ENCODE measurements at regions not wholly inside any gene's neighbourhood (a gene's known extent, or its start where the extent isn't known, plus 50 kb on each side); places are given as distances from the start of the nearest gene placed in this dataset.

- DNase-seq (no peak), ATAC-seq (ENCODE audit: insufficient read depth, low read depth) (no peak)
- Histone ChIP-seq H3K27ac (ENCODE audit: low read length) (no peak overlapping the region), H3K79me2 (ENCODE audit: insufficient read depth, low read length) (no peaks in the 10 kb centered on the region), H3K27me3 (ENCODE audit: insufficient read depth, low read length, poor library complexity) (no peaks in the 10 kb centered on the region), H3K36me3 (ENCODE audit: insufficient read depth, low read length) (no peaks in the 10 kb centered on the region), H3K4me3 (ENCODE audit: low read depth in 1 of 2, low read length in 2 of 2) (no peak overlapping the region), H3K4me2 (ENCODE audit: insufficient read depth, low read length) (no peak overlapping the region), H3K9me3 (ENCODE audit: insufficient read depth, low read length, severe bottlenecking) (no peaks in the 10 kb centered on the region), H3K9ac (ENCODE audit: low read depth, low read length) (no peak overlapping the region), H3K4me1 (ENCODE audit: insufficient read depth, low read length) (no peaks in the 10 kb centered on the region), H2AFZ (ENCODE audit: low read depth, low read length) (no peak overlapping the region), H4K20me1 (ENCODE audit: insufficient read depth, low read length) (no peaks in the 10 kb centered on the region)
- TF ChIP-seq EZH2 (IDR thresholded peaks at IDR 0.05; ENCODE audit: borderline replicate concordance, low read depth, low read length, severe bottlenecking), result no peak
- no peak for TF ChIP-seq CTCF (IDR thresholded peaks at IDR 0.05; ENCODE audit: borderline replicate concordance, extremely low read depth, low read length, poor library complexity, severe bottlenecking)
These were observed 141.6 kb upstream of the CHD1 start for GRCh38 chr5:99070362-99070761.

- no peaks in the 10 kb centered on the region for H3K36me3 ChIP-seq (ENCODE audit: insufficient read depth, low read length)
These were observed 140.3 kb upstream of the CHD1 start for GRCh38 chr5:99068944-99069650.

GRCh38 chr5:99063737-99064136, 134.9 kb upstream of the CHD1 start:
- Histone ChIP-seq H3K4me1 (ENCODE audit: insufficient read depth, low read length) (peaks cover 4% of the 10 kb centered on the region; the same call in 1 of the 2 replicates), H3K9me3 (ENCODE audit: insufficient read depth, low read length, severe bottlenecking) (no peaks in the 10 kb centered on the region), H4K20me1 (ENCODE audit: insufficient read depth, low read length) (no peaks in the 10 kb centered on the region), H3K4me2 (ENCODE audit: insufficient read depth, low read length) (no peak overlapping the region), H3K27me3 (ENCODE audit: insufficient read depth, low read length, poor library complexity) (peaks cover 5% of the 10 kb centered on the region), H3K27ac (ENCODE audit: low read length) (no peak overlapping the region), H3K36me3 (ENCODE audit: insufficient read depth, low read length) (no peaks in the 10 kb centered on the region), H3K79me2 (ENCODE audit: insufficient read depth, low read length) (no peaks in the 10 kb centered on the region), H3K4me3 (ENCODE audit: low read depth in 1 of 2, low read length in 2 of 2) (no peak overlapping the region), H2AFZ (ENCODE audit: low read depth, low read length) (no peak overlapping the region), H3K9ac (ENCODE audit: low read depth, low read length) (no peak overlapping the region)
- TF ChIP-seq EZH2 (IDR thresholded peaks at IDR 0.05; ENCODE audit: borderline replicate concordance, low read depth, low read length, severe bottlenecking), result no peak
- TF ChIP-seq CTCF (IDR thresholded peaks at IDR 0.05; ENCODE audit: borderline replicate concordance, extremely low read depth, low read length, poor library complexity, severe bottlenecking), result no peak
- DNase-seq, result no peak
- no peak for ATAC-seq (ENCODE audit: insufficient read depth, low read depth)

More at GRCh38 chr5:99068944-99069650, 140.3 kb upstream of the CHD1 start:
- Histone ChIP-seq H2AFZ (ENCODE audit: low read depth, low read length) (no peak overlapping the region), H4K20me1 (ENCODE audit: insufficient read depth, low read length) (no peaks in the 10 kb centered on the region), H3K27ac (ENCODE audit: low read length) (no peak overlapping the region), H3K4me3 (ENCODE audit: low read depth in 1 of 2, low read length in 2 of 2) (no peak overlapping the region), H3K9me3 (ENCODE audit: insufficient read depth, low read length, severe bottlenecking) (no peaks in the 10 kb centered on the region), H3K4me2 (ENCODE audit: insufficient read depth, low read length) (no peak overlapping the region), H3K4me1 (ENCODE audit: insufficient read depth, low read length) (no peaks in the 10 kb centered on the region), H3K79me2 (ENCODE audit: insufficient read depth, low read length) (no peaks in the 10 kb centered on the region), H3K9ac (ENCODE audit: low read depth, low read length) (no peak overlapping the region), H3K27me3 (ENCODE audit: insufficient read depth, low read length, poor library complexity) (peaks cover 4% of the 10 kb centered on the region)
- no peak for TF ChIP-seq CTCF (IDR thresholded peaks at IDR 0.05; ENCODE audit: borderline replicate concordance, extremely low read depth, low read length, poor library complexity, severe bottlenecking)
- TF ChIP-seq EZH2 (IDR thresholded peaks at IDR 0.05; ENCODE audit: borderline replicate concordance, low read depth, low read length, severe bottlenecking), result no peak
- no peak for ATAC-seq (ENCODE audit: insufficient read depth, low read depth)
- no peak for DNase-seq
